ENCODE measurements at regions not wholly inside any gene's neighbourhood (a gene's known extent, or its start where the extent isn't known, plus 50 kb on each side); places are given as distances from the start of the nearest gene placed in this dataset.

- no peak for DNase-seq
- peaks cover 0 to 9% (median 3%) of the 10 kb centered on the region in 12 donors for H3K4me1 ChIP-seq
Measured at GRCh38 chr18:55737266-55737665, 149.3 kb upstream of the TCF4 start.

GRCh38 chr18:55735969-55736368 lies 148.0 kb upstream of the TCF4 start:
- Histone ChIP-seq H3K27me3 (no peaks in the 10 kb centered on the region), H3K4me3 (no peak overlapping the region), H3K27ac (peak overlapping the region in 1 of 12 donors; percentile 48), H3K4me1 (peaks cover 0 to 19% (median 8%) of the 10 kb centered on the region in 12 donors), H3K36me3 (no peaks in the 10 kb centered on the region), H3K9me3 (no peaks in the 10 kb centered on the region)
- TF ChIP-seq CTCF (IDR thresholded peaks at IDR 0.05) (no peak), POLR2A (IDR thresholded peaks at IDR 0.05) (no peak)
- intact Hi-C loops (cut with DNase I), result loop anchor here in 1 of 10 donors (10.0 kb wide), 1 partner anchor 49 kb away; no protein-coding TSS in a partner anchor
- ATAC-seq, result no peak
- 77 to 89% (median 80%) methylated on average over 3 of the region's 3 CpGs for WGBS, 4 donors
- DNase-seq, result no peak

More at GRCh38 chr18:55737266-55737665, 149.3 kb upstream of the TCF4 start:
- Histone ChIP-seq H3K27me3 (no peaks in the 10 kb centered on the region), H3K9me3 (no peaks in the 10 kb centered on the region), H3K4me3 (no peak overlapping the region), H3K27ac (no peak overlapping the region), H3K36me3 (no peaks in the 10 kb centered on the region)
- no peak for ATAC-seq
- no peak for TF ChIP-seq CTCF (IDR thresholded peaks at IDR 0.05)
- no peak for TF ChIP-seq POLR2A (IDR thresholded peaks at IDR 0.05)
- 95 to 99% (median 97%) methylated on average over 4 of the region's 4 CpGs for WGBS, 4 donors
- intact Hi-C loops (cut with DNase I), result loop anchor here in 1 of 10 donors (10.0 kb wide), 1 partner anchor 48 kb away; no protein-coding TSS in a partner anchor

- no peak overlapping the region for H3K4me3 ChIP-seq
- no peaks in the 10 kb centered on the region for H3K9me3 ChIP-seq
- TF ChIP-seq POLR2A (IDR thresholded peaks at IDR 0.05) (no peak), CTCF (IDR thresholded peaks at IDR 0.05) (no peak)
- peak overlapping the region in 2 of 12 donors; percentile 47 to 48 for H3K27ac ChIP-seq
- H3K27me3 ChIP-seq, result no peaks in the 10 kb centered on the region
- DNase-seq, result no peak
- intact Hi-C loops (cut with DNase I), result loop anchor here in 1 of 10 donors (10.0 kb wide), 1 partner anchor 49 kb away; no protein-coding TSS in a partner anchor
- peaks cover 0 to 19% (median 8%) of the 10 kb centered on the region in 12 donors for H3K4me1 ChIP-seq
- 60 to 85% (median 73%) methylated on average over 3 of the region's 3 CpGs for whole genome bisulfite sequencing, 4 donors
- peak in 1 of 4 donors; percentile 20 for ATAC-seq
- H3K36me3 ChIP-seq, result no peaks in the 10 kb centered on the region
Measured at GRCh38 chr18:55735199-55735855, 147.3 kb upstream of the TCF4 start.

GRCh38 chr18:55732227-55733106 lies 144.5 kb upstream of the TCF4 start:
- H3K36me3 ChIP-seq, result no peaks in the 10 kb centered on the region
- DNase-seq, result no peak
- no peaks in the 10 kb centered on the region for H3K9me3 ChIP-seq
- TF ChIP-seq POLR2A (IDR thresholded peaks at IDR 0.05) (no peak), CTCF (IDR thresholded peaks at IDR 0.05) (no peak)
- H3K4me1 ChIP-seq, result peaks cover 0 to 19% (median 8%) of the 10 kb centered on the region in 12 donors
- WGBS, 4 donors, result 96 to 100% (median 98%) methylated on average over 2 of the region's 2 CpGs
- intact Hi-C loops (cut with DNase I), result loop anchor here in 2 of 10 donors (5.0 to 10.0 kb wide), 2 partner anchors 52 to 140 kb away; no protein-coding TSS in a partner anchor
- H3K27ac ChIP-seq, result peak overlapping the region; percentile 36 to 81 (median 66)
- no peaks in the 10 kb centered on the region for H3K27me3 ChIP-seq
- H3K4me3 ChIP-seq, result no peak overlapping the region
- peak; percentile 70 to 89 (median 78) for ATAC-seq
